PC-3 (cell line): ENCODE measurements at regions not wholly inside any gene's neighbourhood (a gene's known extent, or its start where the extent isn't known, plus 50 kb on each side); places are given as distances from the start of the nearest gene placed in this dataset.

Experiments
- ATAC-seq: fragments of 200-7000 bp; cut with Tn5 transposase; 2 replicates; pipeline ENCODE4 v1.9.1; 2020; ENCODE audit warnings: mild to moderate bottlenecking, moderate library complexity
- BruUV-seq: library from RNA; stranded (reverse); fragments of 400-500 nt; replicated peaks from 2 replicates; lab custom pipeline; 2021; lab: Mats Ljungman, UMichigan
- CTCF ChIA-PET: fragments of 300-600 bp; sonication (Branson Sonifier 250); formaldehyde crosslinking; loops from one replicate; lab custom pipeline; 2022; ENCODE audit warnings: antibody characterized with exemption; lab: Charles Lee
- POLR2A ChIA-PET: fragments of 300-600 bp; sonication (Branson Sonifier 250); formaldehyde crosslinking; loops from one replicate; lab custom pipeline; 2022; ENCODE audit warnings: antibody characterized with exemption; ENCODE audit not compliant: unreplicated experiment; lab: Charles Lee
- DNase-seq: peaks from one replicate; pipeline ENCODE4 v3.0.0-alpha.2; 2015
- H2AFZ ChIP-seq: fragments of 300-600 bp; sonication (generic); 2 replicates; pipeline ENCODE4 v1.6.0; 2016; ENCODE audit warnings: antibody characterized with exemption, low read length
- H3F3A ChIP-seq: fragments of 300-600 bp; sonication (generic); one replicate; pipeline ENCODE4 v1.6.0; 2017; ENCODE audit warnings: antibody characterized with exemption, low read length, control low read depth, mild to moderate bottlenecking; ENCODE audit not compliant: unreplicated experiment
- H3K27ac ChIP-seq: fragments of 300-600 bp; sonication (generic); 2 replicates; pipeline ENCODE4 v1.5.1; 2016; ENCODE audit warnings: mild to moderate bottlenecking, low read length
- H3K27me3 ChIP-seq: fragments of 300-600 bp; sonication (generic); 2 replicates; pipeline ENCODE4 v1.6.1; 2016; ENCODE audit warnings: low read length, mixed read lengths
- H3K36me3 ChIP-seq: fragments of 300-600 bp; sonication (generic); 2 replicates; pipeline ENCODE4 v1.6.1; 2016; ENCODE audit warnings: low read depth, mixed run types, low read length, mixed read lengths
- H3K4me1 ChIP-seq: fragments of 300-600 bp; sonication (generic); 2 replicates; pipeline ENCODE4 v1.5.1; 2016; ENCODE audit warnings: low read length; ENCODE audit not compliant: insufficient read depth
- H3K4me2 ChIP-seq: fragments of 300-600 bp; sonication (generic); 2 replicates; pipeline ENCODE4 v1.6.0; 2016; ENCODE audit warnings: low read length
- H3K4me3 ChIP-seq: fragments of 300-600 bp; sonication (generic); 2 replicates; pipeline ENCODE4 v1.5.1; 2016; ENCODE audit warnings: mild to moderate bottlenecking, low read length, mixed read lengths
- H3K79me2 ChIP-seq: fragments of 300-600 bp; sonication (generic); 2 replicates; pipeline ENCODE4 v1.6.1; 2017; ENCODE audit warnings: low read length, mixed read lengths
- H3K9ac ChIP-seq: fragments of 300-600 bp; sonication (generic); 2 replicates; pipeline ENCODE4 v1.6.0; 2016; ENCODE audit warnings: mild to moderate bottlenecking, low read length
- H3K9me2 ChIP-seq: fragments of 300-600 bp; sonication (generic); replicated peaks from 2 replicates; pipeline ENCODE4 v1.6.1; 2016; ENCODE audit warnings: mixed run types, low read length, mixed read lengths
- H3K9me3 ChIP-seq: fragments of 300-600 bp; sonication (generic); 2 replicates; pipeline ENCODE4 v1.6.1; 2016; ENCODE audit warnings: low read length, mixed read lengths
- H4K20me1 ChIP-seq: fragments of 300-600 bp; sonication (generic); 2 replicates; pipeline ENCODE4 v1.6.1; 2016; ENCODE audit warnings: low read length, mixed read lengths
- EZH2 ChIP-seq: fragments of 300-600 bp; sonication (generic); IDR thresholded peaks from one replicate; pipeline ENCODE4 v1.6.1; 2017; ENCODE audit warnings: antibody characterized with exemption, mild to moderate bottlenecking, low read length; ENCODE audit not compliant: unreplicated experiment
- EZH2phosphoT487 ChIP-seq: fragments of 300-600 bp; sonication (generic); IDR thresholded peaks from 2 replicates; pipeline ENCODE4 v1.6.1; 2018; ENCODE audit warnings: mild to moderate bottlenecking, antibody characterized with exemption, low read length, borderline replicate concordance
- intact Hi-C: fragments of 100-400 bp; cut with micrococcal nuclease; formaldehyde crosslinking; loops from 2 replicates; pipeline ENCODE4 v1.9.0; 2023
- TF ChIP-seq, protein P1 (sequence below): fragments of 300-600 bp; sonication (generic); conservative IDR thresholded peaks from 2 replicates; pipeline ENCODE4 v1.5.1; 2017; ENCODE audit warnings: antibody characterized with exemption, low read depth, mild to moderate bottlenecking, low read length

DNA sequence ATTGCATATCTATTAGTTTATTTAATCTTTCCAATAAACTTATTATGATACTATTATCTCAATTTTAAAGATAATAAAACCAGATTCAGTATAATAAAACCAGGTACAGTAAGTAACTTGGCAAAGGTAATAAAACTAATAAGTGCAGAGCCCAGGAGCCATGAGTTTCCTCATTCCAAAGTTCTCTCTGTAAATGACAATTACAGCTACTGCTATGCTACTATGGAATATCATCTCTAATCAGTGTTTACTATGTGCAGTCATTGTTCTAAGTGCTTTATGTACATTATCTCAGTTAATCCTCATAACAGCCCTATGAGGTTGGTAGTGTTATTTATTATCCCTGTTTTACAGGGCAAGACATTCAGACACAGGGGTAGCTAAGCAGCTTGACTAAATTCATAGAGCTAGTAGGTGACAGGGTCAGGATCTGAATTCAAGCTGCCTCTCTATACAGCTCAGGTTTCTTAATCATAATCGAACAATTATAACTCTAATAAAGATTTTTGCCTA lies 285.0 kb upstream of the PITX2 start:
- Histone ChIP-seq H3K27me3 (peaks cover 16% of the 10 kb centered on the region), H3K9ac (no peak overlapping the region), H3K27ac (no peak overlapping the region), H3F3A (no peaks in the 10 kb centered on the region), H4K20me1 (no peaks in the 10 kb centered on the region), H3K4me1 (no peaks in the 10 kb centered on the region), H2AFZ (no peak overlapping the region), H3K9me2 (no peaks in the 10 kb centered on the region), H3K36me3 (no peaks in the 10 kb centered on the region), H3K4me3 (no peak overlapping the region), H3K4me2 (no peak overlapping the region), H3K9me3 (no peaks in the 10 kb centered on the region), H3K79me2 (no peaks in the 10 kb centered on the region)
- no peak for ATAC-seq
- POLR2A ChIA-PET = no interaction called here
- TF ChIP-seq, protein P1, sequence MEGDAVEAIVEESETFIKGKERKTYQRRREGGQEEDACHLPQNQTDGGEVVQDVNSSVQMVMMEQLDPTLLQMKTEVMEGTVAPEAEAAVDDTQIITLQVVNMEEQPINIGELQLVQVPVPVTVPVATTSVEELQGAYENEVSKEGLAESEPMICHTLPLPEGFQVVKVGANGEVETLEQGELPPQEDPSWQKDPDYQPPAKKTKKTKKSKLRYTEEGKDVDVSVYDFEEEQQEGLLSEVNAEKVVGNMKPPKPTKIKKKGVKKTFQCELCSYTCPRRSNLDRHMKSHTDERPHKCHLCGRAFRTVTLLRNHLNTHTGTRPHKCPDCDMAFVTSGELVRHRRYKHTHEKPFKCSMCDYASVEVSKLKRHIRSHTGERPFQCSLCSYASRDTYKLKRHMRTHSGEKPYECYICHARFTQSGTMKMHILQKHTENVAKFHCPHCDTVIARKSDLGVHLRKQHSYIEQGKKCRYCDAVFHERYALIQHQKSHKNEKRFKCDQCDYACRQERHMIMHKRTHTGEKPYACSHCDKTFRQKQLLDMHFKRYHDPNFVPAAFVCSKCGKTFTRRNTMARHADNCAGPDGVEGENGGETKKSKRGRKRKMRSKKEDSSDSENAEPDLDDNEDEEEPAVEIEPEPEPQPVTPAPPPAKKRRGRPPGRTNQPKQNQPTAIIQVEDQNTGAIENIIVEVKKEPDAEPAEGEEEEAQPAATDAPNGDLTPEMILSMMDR = no peak
- TF ChIP-seq EZH2 (no peak), EZH2phosphoT487 (no peak)
- intact Hi-C loops = no loop called here
- CTCF ChIA-PET = no interaction called here
- no peak for DNase-seq
- BruUV-seq = no TSS peak

DNA sequence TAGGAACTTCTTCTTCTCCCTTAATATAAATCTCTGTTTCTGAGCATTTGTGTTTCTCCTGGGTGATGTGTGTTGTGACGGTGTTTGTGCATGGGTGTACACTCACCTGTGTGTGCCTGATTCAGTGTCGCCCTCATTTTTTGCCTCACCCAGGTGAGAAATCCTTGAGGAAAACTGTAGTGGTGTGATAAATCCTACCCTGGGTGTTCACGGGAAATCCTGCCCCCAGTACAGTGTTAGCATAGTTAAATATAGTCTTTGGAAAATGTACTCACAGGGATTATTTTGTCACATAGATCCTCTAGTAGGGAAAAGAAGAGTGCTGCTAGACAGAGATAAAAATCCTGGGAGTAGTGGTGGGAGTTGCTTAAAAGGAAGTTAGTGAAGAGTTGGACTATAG lies 291.9 kb upstream of the PITX2 start:
- ChIA-PET POLR2A (no interaction called here), CTCF (no interaction called here)
- H3K4me3 ChIP-seq = no peak overlapping the region
- TF ChIP-seq EZH2 = no peak
- no peak for TF ChIP-seq EZH2phosphoT487
- TF ChIP-seq, protein P1 = no peak
- no TSS peak for BruUV-seq
- no peak overlapping the region for H3K27ac ChIP-seq
- H4K20me1 ChIP-seq = no peaks in the 10 kb centered on the region
- ATAC-seq (no peak), DNase-seq (no peak)
- no peaks in the 10 kb centered on the region for H3K9me3 ChIP-seq
- no peak overlapping the region for H2AFZ ChIP-seq
- H3K79me2 ChIP-seq = no peaks in the 10 kb centered on the region
- no peaks in the 10 kb centered on the region for H3K36me3 ChIP-seq
- peaks cover 11% of the 10 kb centered on the region; the same call in 1 of the 2 replicates for H3K27me3 ChIP-seq
- H3K9ac ChIP-seq = no peak overlapping the region
- H3F3A ChIP-seq = no peaks in the 10 kb centered on the region
- H3K4me2 ChIP-seq = no peak overlapping the region
- H3K4me1 ChIP-seq = no peaks in the 10 kb centered on the region
- intact Hi-C loops = no loop called here
- H3K9me2 ChIP-seq = no peaks in the 10 kb centered on the region

GRCh38 chr4:110915301-110915700 lies 292.4 kb upstream of the PITX2 start:
- Histone ChIP-seq H3K4me3 (no peak overlapping the region), H3K4me1 (no peaks in the 10 kb centered on the region), H3K4me2 (no peak overlapping the region), H3K79me2 (no peaks in the 10 kb centered on the region), H2AFZ (no peak overlapping the region), H4K20me1 (no peaks in the 10 kb centered on the region), H3K27me3 (peaks cover 11% of the 10 kb centered on the region; the same call in 1 of the 2 replicates), H3K9ac (no peak overlapping the region), H3K36me3 (no peaks in the 10 kb centered on the region), H3F3A (no peaks in the 10 kb centered on the region), H3K9me3 (no peaks in the 10 kb centered on the region), H3K27ac (no peak overlapping the region), H3K9me2 (no peaks in the 10 kb centered on the region)
- POLR2A ChIA-PET = no interaction called here
- CTCF ChIA-PET = no interaction called here
- TF ChIP-seq EZH2phosphoT487 (no peak), EZH2 (no peak)
- TF ChIP-seq, protein P1 = no peak
- intact Hi-C loops = no loop called here
- DNase-seq (no peak), ATAC-seq (no peak)
- no TSS peak for BruUV-seq
